ENCODE measurements at regions not wholly inside any gene's neighbourhood (a gene's known extent, or its start where the extent isn't known, plus 50 kb on each side); places are given as distances from the start of the nearest gene placed in this dataset.

DNA sequence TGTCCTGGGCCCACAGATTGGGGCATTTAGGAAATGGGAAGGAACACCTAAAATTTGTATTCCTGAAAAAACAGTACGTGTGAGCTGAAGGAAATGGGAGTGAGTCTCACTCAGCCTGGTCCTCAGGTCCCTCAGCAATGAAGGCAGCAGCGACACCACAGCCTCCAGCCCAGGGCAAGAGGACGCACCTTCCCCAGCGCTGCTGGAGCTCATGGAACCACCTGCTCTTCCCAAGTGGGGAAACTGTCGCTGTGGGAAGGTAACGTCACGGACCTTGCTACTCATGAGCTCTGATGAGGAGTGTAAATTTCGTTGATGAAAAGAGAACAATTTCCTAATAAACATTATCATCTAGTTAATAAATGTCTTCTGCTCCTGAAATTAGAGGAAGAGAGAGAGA lies 323.6 kb downstream of the EIPR1 start:
- TF ChIP-seq, protein P1, sequence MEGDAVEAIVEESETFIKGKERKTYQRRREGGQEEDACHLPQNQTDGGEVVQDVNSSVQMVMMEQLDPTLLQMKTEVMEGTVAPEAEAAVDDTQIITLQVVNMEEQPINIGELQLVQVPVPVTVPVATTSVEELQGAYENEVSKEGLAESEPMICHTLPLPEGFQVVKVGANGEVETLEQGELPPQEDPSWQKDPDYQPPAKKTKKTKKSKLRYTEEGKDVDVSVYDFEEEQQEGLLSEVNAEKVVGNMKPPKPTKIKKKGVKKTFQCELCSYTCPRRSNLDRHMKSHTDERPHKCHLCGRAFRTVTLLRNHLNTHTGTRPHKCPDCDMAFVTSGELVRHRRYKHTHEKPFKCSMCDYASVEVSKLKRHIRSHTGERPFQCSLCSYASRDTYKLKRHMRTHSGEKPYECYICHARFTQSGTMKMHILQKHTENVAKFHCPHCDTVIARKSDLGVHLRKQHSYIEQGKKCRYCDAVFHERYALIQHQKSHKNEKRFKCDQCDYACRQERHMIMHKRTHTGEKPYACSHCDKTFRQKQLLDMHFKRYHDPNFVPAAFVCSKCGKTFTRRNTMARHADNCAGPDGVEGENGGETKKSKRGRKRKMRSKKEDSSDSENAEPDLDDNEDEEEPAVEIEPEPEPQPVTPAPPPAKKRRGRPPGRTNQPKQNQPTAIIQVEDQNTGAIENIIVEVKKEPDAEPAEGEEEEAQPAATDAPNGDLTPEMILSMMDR (conservative IDR thresholded peaks at IDR 0.05), result no peak
- Mint-ChIP-seq H3K4me3 (no peak overlapping the region), H3K36me3 (ENCODE audit: low read depth) (no peaks in the 10 kb centered on the region), H3K4me1 (no peaks in the 10 kb centered on the region), H3K27ac (ENCODE audit: unreplicated experiment) (peak overlapping the region; percentile 50), H3K27me3 (ENCODE audit: low read depth) (no peaks in the 10 kb centered on the region), H3K9me3 (peaks cover 11% of the 10 kb centered on the region)
- DNase-seq (ENCODE audit: low read depth, low spot score), result no peak

DNA sequence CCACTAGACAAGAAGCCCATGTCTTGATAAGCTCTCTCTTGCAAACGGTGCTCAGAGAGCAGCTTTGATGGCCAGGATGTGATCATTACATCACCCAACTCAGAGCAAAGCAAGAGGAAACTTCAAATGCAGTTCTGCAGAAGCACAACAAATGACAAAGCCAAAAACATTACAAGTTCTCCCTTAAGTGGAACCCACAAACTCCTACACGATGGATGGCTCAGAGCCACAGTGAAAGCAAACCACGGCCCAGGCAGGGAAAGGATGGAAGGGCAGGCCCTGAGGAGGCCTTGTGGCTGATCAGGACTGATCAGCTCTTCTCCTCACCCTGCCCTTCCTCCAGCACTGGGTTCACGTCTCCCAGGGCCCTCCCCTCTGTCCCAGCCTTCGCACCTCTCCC lies 326.4 kb downstream of the EIPR1 start:
- Mint-ChIP-seq H3K9me3 (peaks cover 1% of the 10 kb centered on the region), H3K27me3 (ENCODE audit: low read depth) (no peaks in the 10 kb centered on the region), H3K4me1 (no peaks in the 10 kb centered on the region), H3K27ac (ENCODE audit: unreplicated experiment) (no peak overlapping the region), H3K4me3 (no peak overlapping the region), H3K36me3 (ENCODE audit: low read depth) (no peaks in the 10 kb centered on the region)
- no peak for DNase-seq (ENCODE audit: low read depth, low spot score)
- TF ChIP-seq, protein P1 (conservative IDR thresholded peaks at IDR 0.05), result no peak

DNA sequence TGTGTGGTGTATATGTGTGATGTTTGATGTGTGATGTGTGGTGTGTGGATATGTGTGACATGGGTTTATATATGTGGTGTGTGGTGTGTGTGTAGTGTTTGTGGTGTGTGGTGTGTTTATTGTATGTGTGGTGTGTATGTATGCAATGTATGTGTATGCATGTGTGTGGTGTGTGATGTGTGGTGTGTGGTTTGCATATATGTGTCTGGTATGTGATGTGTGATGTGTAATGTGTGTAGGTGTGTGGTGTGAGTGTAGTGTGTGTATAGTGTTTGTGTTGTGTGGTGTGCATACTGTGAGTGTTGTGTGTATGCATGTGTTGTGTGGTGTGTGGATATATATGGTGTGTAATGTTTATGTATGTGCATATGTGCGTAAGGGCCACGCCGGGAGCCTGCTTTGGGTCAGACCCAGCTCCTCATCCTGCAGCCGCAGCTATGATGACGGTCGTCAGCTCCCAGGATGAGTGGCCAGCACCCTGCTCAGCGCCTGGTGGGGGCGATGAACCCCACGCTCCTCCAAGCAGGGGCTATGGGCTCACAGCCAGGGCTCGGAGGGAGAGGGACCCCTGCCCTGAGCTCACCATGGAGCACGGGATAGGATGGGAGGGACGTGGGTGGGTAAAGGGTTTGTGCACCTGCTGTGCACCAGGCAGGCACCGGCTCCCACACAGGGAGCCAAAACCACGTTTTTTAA lies 331.3 kb downstream of the EIPR1 start:
- Mint-ChIP-seq H3K4me1 (peaks cover 5% of the 10 kb centered on the region), H3K4me3 (no peak overlapping the region), H3K36me3 (ENCODE audit: low read depth) (no peaks in the 10 kb centered on the region), H3K9me3 (no peaks in the 10 kb centered on the region), H3K27ac (ENCODE audit: unreplicated experiment) (no peak overlapping the region), H3K27me3 (ENCODE audit: low read depth) (no peaks in the 10 kb centered on the region)
- TF ChIP-seq, protein P1 (conservative IDR thresholded peaks at IDR 0.05), result no peak
- DNase-seq (ENCODE audit: low read depth, low spot score), result no peak

DNA sequence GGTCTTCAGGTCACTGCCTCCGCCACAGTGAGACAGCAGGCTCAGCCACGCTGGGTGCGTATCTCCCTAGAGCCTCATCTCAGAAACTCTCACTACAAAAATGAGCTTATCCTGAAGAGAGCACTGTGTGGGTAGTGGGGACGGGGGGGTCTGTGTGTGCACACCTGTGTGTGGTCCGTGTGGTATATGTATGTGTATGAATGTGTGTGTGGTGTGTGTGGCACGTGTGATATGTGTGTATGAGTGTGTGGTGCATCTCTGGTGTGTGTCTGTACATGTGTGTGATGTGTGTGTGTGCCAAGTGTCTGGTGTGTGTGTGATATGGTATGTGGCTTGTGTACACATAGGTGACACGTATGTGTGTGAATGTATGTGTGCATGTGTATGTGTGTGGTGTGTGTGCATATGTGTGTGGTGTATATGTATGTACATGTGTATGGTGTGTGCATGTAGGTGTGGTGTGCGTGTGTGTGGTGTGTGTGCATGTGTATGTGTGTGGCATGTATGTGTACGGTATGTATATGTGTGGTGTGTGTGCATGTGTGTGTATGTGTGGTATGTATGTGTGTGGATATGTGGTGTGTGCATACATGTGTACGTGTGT lies 332.2 kb downstream of the EIPR1 start:
- no peaks in the 10 kb centered on the region for H3K9me3 Mint-ChIP-seq
- DNase-seq (ENCODE audit: low read depth, low spot score), result no peak
- H3K4me3 Mint-ChIP-seq, result no peak overlapping the region
- no peak overlapping the region for H3K27ac Mint-ChIP-seq (ENCODE audit: unreplicated experiment)
- H3K4me1 Mint-ChIP-seq, result peaks cover 12% of the 10 kb centered on the region
- TF ChIP-seq, protein P1 (conservative IDR thresholded peaks at IDR 0.05), result no peak
- H3K27me3 Mint-ChIP-seq (ENCODE audit: low read depth), result no peaks in the 10 kb centered on the region
- H3K36me3 Mint-ChIP-seq (ENCODE audit: low read depth), result no peaks in the 10 kb centered on the region

DNA sequence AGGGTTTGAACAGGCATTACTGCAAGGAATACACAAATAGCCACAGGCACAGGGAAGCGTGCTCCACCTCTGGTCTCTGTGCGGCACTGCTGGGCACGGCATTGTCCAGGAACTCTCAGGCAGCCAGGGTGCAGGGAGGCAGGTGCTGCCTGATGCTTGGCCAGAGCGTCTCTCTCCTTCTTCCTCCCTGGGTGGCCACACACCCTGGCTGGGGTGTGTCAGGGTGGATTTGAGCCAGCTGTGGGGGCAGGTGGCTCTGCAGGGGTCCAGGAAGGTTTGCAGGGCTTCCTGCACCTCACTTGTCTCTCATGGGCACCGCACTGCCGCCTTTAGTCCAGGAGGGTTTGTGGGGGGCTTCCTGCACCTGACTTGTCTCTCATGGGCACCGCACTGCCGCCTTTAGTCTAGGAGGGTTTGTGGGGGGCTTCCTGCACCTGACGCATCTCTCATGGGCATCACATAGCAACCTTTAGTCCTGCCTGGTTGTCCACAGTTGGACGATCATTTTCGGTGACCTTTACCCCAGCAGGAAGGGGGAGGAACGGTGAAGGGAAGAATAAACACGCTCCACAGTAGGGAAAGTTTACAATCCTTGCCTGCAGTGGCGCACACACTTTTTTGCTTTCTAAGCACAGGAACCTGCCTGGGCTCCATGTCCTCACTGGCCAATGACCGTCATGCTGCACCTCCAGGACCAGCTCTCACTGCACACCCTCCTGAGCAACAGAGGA lies 332.9 kb downstream of the EIPR1 start:
- peaks cover 19% of the 10 kb centered on the region for H3K4me1 Mint-ChIP-seq
- H3K9me3 Mint-ChIP-seq, result no peaks in the 10 kb centered on the region
- TF ChIP-seq, protein P1 (conservative IDR thresholded peaks at IDR 0.05), result no peak
- H3K27ac Mint-ChIP-seq (ENCODE audit: unreplicated experiment), result no peak overlapping the region
- DNase-seq (ENCODE audit: low read depth, low spot score), result no peak
- H3K36me3 Mint-ChIP-seq (ENCODE audit: low read depth), result no peaks in the 10 kb centered on the region
- no peaks in the 10 kb centered on the region for H3K27me3 Mint-ChIP-seq (ENCODE audit: low read depth)
- no peak overlapping the region for H3K4me3 Mint-ChIP-seq
